OCI-LY7 (cell line): ENCODE measurements at regions not wholly inside any gene's neighbourhood (a gene's known extent, or its start where the extent isn't known, plus 50 kb on each side); places are given as distances from the start of the nearest gene placed in this dataset.

Experiments
- BruUV-seq: library from RNA; stranded (reverse); fragments of 400-500 nt; replicated peaks from 2 replicates; lab custom pipeline; 2021; lab: Mats Ljungman, UMichigan
- CTCF ChIA-PET: fragments of 300-600 bp; sonication (Branson Sonifier 250); formaldehyde crosslinking; loops from one replicate; lab custom pipeline; 2022; ENCODE audit warnings: antibody characterized with exemption; ENCODE audit not compliant: unreplicated experiment; lab: Charles Lee
- POLR2A ChIA-PET: fragments of 300-600 bp; sonication (Branson Sonifier 250); formaldehyde crosslinking; loops from one replicate; lab custom pipeline; 2022; ENCODE audit warnings: antibody characterized with exemption; lab: Charles Lee
- DNase-seq: peaks from one replicate; pipeline ENCODE4 v3.0.0-alpha.2; 2015; ENCODE audit warnings: low spot score
- H2AFZ ChIP-seq: fragments of 200-600 bp; sonication (generic), shearing (Covaris generic); 2 replicates; pipeline ENCODE4 v1.6.1; 2014; ENCODE audit warnings: mild to moderate bottlenecking, antibody characterized with exemption, low read length, moderate library complexity
- H3K27ac ChIP-seq: fragments of 200-600 bp; sonication (generic); 2 replicates; pipeline ENCODE4 v1.5.1; 2014; ENCODE audit warnings: mixed run types, low read depth, mild to moderate bottlenecking, moderate library complexity, low read length, inconsistent platforms; ENCODE audit not compliant: poor library complexity, severe bottlenecking
- H3K36me3 ChIP-seq: fragments of 200-600 bp; sonication (generic); 2 replicates; pipeline ENCODE4 v1.6.1; 2014; ENCODE audit warnings: mild to moderate bottlenecking, antibody characterized with exemption, low read length, moderate library complexity, mixed read lengths; ENCODE audit not compliant: insufficient read depth
- H3K4me1 ChIP-seq: fragments of 200-600 bp; sonication (generic); 2 replicates; pipeline ENCODE4 v1.5.1; 2014; ENCODE audit warnings: mild to moderate bottlenecking, low read length; ENCODE audit not compliant: insufficient read depth, poor library complexity, severe bottlenecking
- H3K4me2 ChIP-seq: fragments of 200-600 bp; sonication (generic); 2 replicates; pipeline ENCODE4 v1.6.1; 2014; ENCODE audit warnings: mild to moderate bottlenecking, low read length
- H3K4me3 ChIP-seq: fragments of 200-600 bp; sonication (generic); 2 replicates; pipeline ENCODE4 v1.5.1; 2014; ENCODE audit warnings: mild to moderate bottlenecking, low read depth, low read length; ENCODE audit not compliant: poor library complexity, severe bottlenecking
- H3K79me2 ChIP-seq: fragments of 200-600 bp; sonication (generic); 2 replicates; pipeline ENCODE4 v1.6.1; 2016; ENCODE audit warnings: low read depth, mild to moderate bottlenecking, low read length, moderate library complexity, mixed read lengths; ENCODE audit not compliant: insufficient read depth
- H3K9me2 ChIP-seq: fragments of 200-600 bp; sonication (generic); 2 replicates; pipeline ENCODE4 v1.6.1; 2016; ENCODE audit warnings: mild to moderate bottlenecking, low read length, mixed read lengths; ENCODE audit not compliant: insufficient read depth
- H3K9me3 ChIP-seq: fragments of 200-600 bp; sonication (generic); 2 replicates; pipeline ENCODE4 v1.6.1; 2014; ENCODE audit warnings: mild to moderate bottlenecking, mixed run types, low read length, mixed read lengths
- H4K20me1 ChIP-seq: fragments of 200-600 bp; sonication (generic); 2 replicates; pipeline ENCODE4 v1.6.1; 2014; ENCODE audit warnings: mild to moderate bottlenecking, antibody characterized with exemption, low read length, moderate library complexity, mixed read lengths; ENCODE audit not compliant: insufficient read depth
- CTCF ChIP-seq: fragments of 200-600 bp; sonication (generic); conservative IDR thresholded peaks from 2 replicates; pipeline ENCODE4 v1.5.1; 2014; ENCODE audit warnings: mild to moderate bottlenecking, antibody characterized with exemption, low read length, moderate library complexity, mixed read lengths
- EZH2phosphoT487 ChIP-seq: fragments of 200-600 bp; sonication (generic); IDR thresholded peaks from 2 replicates; pipeline ENCODE4 v1.6.1; 2018; ENCODE audit warnings: low read depth, borderline replicate concordance, mild to moderate bottlenecking, mixed run types, antibody characterized with exemption, low read length, moderate library complexity, mixed read lengths
- intact Hi-C: fragments of 100-400 bp; cut with micrococcal nuclease; formaldehyde crosslinking; loops from one replicate; pipeline ENCODE4 v1.10.0; 2022; ENCODE audit not compliant: unreplicated experiment

GRCh38 chr1:228911225-228912210, 176.2 kb downstream of the RHOU start:
- Histone ChIP-seq H3K9me3 (no peaks in the 10 kb centered on the region), H3K27ac (no peak overlapping the region), H4K20me1 (no peaks in the 10 kb centered on the region), H3K4me3 (no peak overlapping the region), H3K79me2 (no peaks in the 10 kb centered on the region), H3K36me3 (no peaks in the 10 kb centered on the region), H3K9me2 (no peaks in the 10 kb centered on the region), H3K4me1 (no peaks in the 10 kb centered on the region), H3K4me2 (no peak overlapping the region), H2AFZ (no peak overlapping the region)
- TF ChIP-seq EZH2phosphoT487 = no peak
- no peak for TF ChIP-seq CTCF
- ChIA-PET CTCF (no interaction called here), POLR2A (interaction anchor here (0.7 to 0.8 kb wide), 2 partner anchors 11 to 122 kb away, joined by 3 to 4 read pairs; no protein-coding TSS in a partner anchor)
- no TSS peak for BruUV-seq
- intact Hi-C loops = no loop called here
- DNase-seq = no peak

- BruUV-seq = no TSS peak
- Histone ChIP-seq H3K4me2 (no peak overlapping the region), H3K4me3 (no peak overlapping the region), H3K27ac (no peak overlapping the region), H3K79me2 (no peaks in the 10 kb centered on the region), H2AFZ (no peak overlapping the region), H4K20me1 (no peaks in the 10 kb centered on the region), H3K36me3 (no peaks in the 10 kb centered on the region), H3K4me1 (no peaks in the 10 kb centered on the region), H3K9me3 (no peaks in the 10 kb centered on the region), H3K9me2 (no peaks in the 10 kb centered on the region)
- DNase-seq = no peak
- TF ChIP-seq EZH2phosphoT487 (no peak), CTCF (no peak)
- POLR2A ChIA-PET = interaction anchor here (0.7 to 0.9 kb wide), 2 partner anchors 13 to 81 kb away, joined by 3 read pairs; no protein-coding TSS in a partner anchor
- intact Hi-C loops = no loop called here
- CTCF ChIA-PET = no interaction called here
Measured at GRCh38 chr1:228913626-228914414, 178.5 kb downstream of the RHOU start.
